ENCODE measurements at regions not wholly inside any gene's neighbourhood (a gene's known extent, or its start where the extent isn't known, plus 50 kb on each side); places are given as distances from the start of the nearest gene placed in this dataset.
"Not testable (repeated sequence)": the region's sequence is repeated elsewhere in the genome, so short reads cannot be mapped to it uniquely, and the experiment has no call there.

- no peaks in the 10 kb centered on the region for H3K27me3 ChIP-seq
- no peaks in the 10 kb centered on the region for H3K36me3 ChIP-seq
- DNase-seq (ENCODE audit: extremely low spot score in 2 of 2), result no peak
- no peaks in the 10 kb centered on the region for H3K4me1 ChIP-seq
- no peaks in the 10 kb centered on the region for H3K9me3 ChIP-seq
- H3K4me3 ChIP-seq, result no peak overlapping the region
- no peak overlapping the region for H3K27ac ChIP-seq
- intact Hi-C loops (cut with DNase I), result no loop called here
- TF ChIP-seq POLR2AphosphoS5 (IDR thresholded peaks at IDR 0.05; ENCODE audit: insufficient read depth in 1 of 2, low read depth in 1 of 2) (no peak), POLR2A (IDR thresholded peaks at IDR 0.05) (no peak), CTCF (IDR thresholded peaks at IDR 0.05) (no peak)
Measured at GRCh38 chr7:110470420-110470819, 620.5 kb upstream of the LRRN3 start.

GRCh38 chr7:110472419-110472818 lies 618.5 kb upstream of the LRRN3 start:
- H3K27me3 ChIP-seq; H3K9me3 ChIP-seq; H3K36me3 ChIP-seq; DNase-seq (ENCODE audit: extremely low spot score in 2 of 2); H3K4me3 ChIP-seq; H3K4me1 ChIP-seq; H3K27ac ChIP-seq; intact Hi-C loops (cut with DNase I): not testable (repeated sequence)

- Histone ChIP-seq H3K27me3 (no peaks in the 10 kb centered on the region), H3K4me1 (no peaks in the 10 kb centered on the region), H3K9me3 (no peaks in the 10 kb centered on the region), H3K36me3 (no peaks in the 10 kb centered on the region), H3K4me3 (no peak overlapping the region), H3K27ac (no peak overlapping the region)
- intact Hi-C loops (cut with DNase I), result no loop called here
- DNase-seq (ENCODE audit: extremely low spot score in 2 of 2), result no peak
- no peak for TF ChIP-seq CTCF (IDR thresholded peaks at IDR 0.05)
- TF ChIP-seq POLR2AphosphoS5 (IDR thresholded peaks at IDR 0.05; ENCODE audit: insufficient read depth in 1 of 2, low read depth in 1 of 2), result no peak
- no peak for TF ChIP-seq POLR2A (IDR thresholded peaks at IDR 0.05)
Measured at GRCh38 chr7:110480964-110481363, 610.0 kb upstream of the LRRN3 start.

GRCh38 chr7:110483553-110483952 lies 607.4 kb upstream of the LRRN3 start:
- no peak for DNase-seq (ENCODE audit: extremely low spot score in 2 of 2)
- Histone ChIP-seq H3K4me3 (no peak overlapping the region), H3K36me3 (no peaks in the 10 kb centered on the region), H3K27me3 (no peaks in the 10 kb centered on the region), H3K4me1 (no peaks in the 10 kb centered on the region), H3K27ac (no peak overlapping the region), H3K9me3 (no peaks in the 10 kb centered on the region)
- TF ChIP-seq CTCF (IDR thresholded peaks at IDR 0.05) (no peak), POLR2AphosphoS5 (IDR thresholded peaks at IDR 0.05; ENCODE audit: insufficient read depth in 1 of 2, low read depth in 1 of 2) (no peak), POLR2A (IDR thresholded peaks at IDR 0.05) (no peak)
- intact Hi-C loops (cut with DNase I), result no loop called here

GRCh38 chr7:110484356-110484755 lies 606.6 kb upstream of the LRRN3 start:
- no peak for TF ChIP-seq CTCF (IDR thresholded peaks at IDR 0.05)
- TF ChIP-seq POLR2A (IDR thresholded peaks at IDR 0.05), result no peak
- TF ChIP-seq POLR2AphosphoS5 (IDR thresholded peaks at IDR 0.05; ENCODE audit: insufficient read depth in 1 of 2, low read depth in 1 of 2), result no peak
- no peaks in the 10 kb centered on the region for H3K4me1 ChIP-seq
- intact Hi-C loops (cut with DNase I), result no loop called here
- DNase-seq (ENCODE audit: extremely low spot score in 2 of 2), result no peak
- H3K27me3 ChIP-seq, result no peaks in the 10 kb centered on the region
- no peaks in the 10 kb centered on the region for H3K9me3 ChIP-seq
- H3K36me3 ChIP-seq, result no peaks in the 10 kb centered on the region
- no peak overlapping the region for H3K4me3 ChIP-seq
- no peak overlapping the region for H3K27ac ChIP-seq

GRCh38 chr7:110486549-110486948 lies 604.4 kb upstream of the LRRN3 start:
- H3K27me3 ChIP-seq, result no peaks in the 10 kb centered on the region
- H3K36me3 ChIP-seq, result no peaks in the 10 kb centered on the region
- no peak for DNase-seq (ENCODE audit: extremely low spot score in 2 of 2)
- no peaks in the 10 kb centered on the region for H3K4me1 ChIP-seq
- TF ChIP-seq CTCF (IDR thresholded peaks at IDR 0.05) (no peak), POLR2A (IDR thresholded peaks at IDR 0.05) (no peak), POLR2AphosphoS5 (IDR thresholded peaks at IDR 0.05; ENCODE audit: insufficient read depth in 1 of 2, low read depth in 1 of 2) (no peak)
- no peak overlapping the region for H3K27ac ChIP-seq
- H3K4me3 ChIP-seq, result no peak overlapping the region
- H3K9me3 ChIP-seq, result no peaks in the 10 kb centered on the region
- intact Hi-C loops (cut with DNase I), result no loop called here
